HCT116 (cell line): ENCODE measurements at regions not wholly inside any gene's neighbourhood (a gene's known extent, or its start where the extent isn't known, plus 50 kb on each side); places are given as distances from the start of the nearest gene placed in this dataset.

Experiments used
- ATAC-seq: fragments of 200-7000 bp; cut with Tn5 transposase; 2 replicates; pipeline ENCODE4 v1.9.1; 2020; ENCODE audit warnings: mild to moderate bottlenecking, moderate library complexity
- BruUV-seq: library from RNA; stranded (reverse); fragments of 400-500 nt; replicated peaks from 2 replicates; lab custom pipeline; 2021; lab: Mats Ljungman, UMichigan
- CTCF ChIA-PET: fragments of 300-600 bp; sonication (Branson Sonifier 250); formaldehyde crosslinking; loops from one replicate; lab custom pipeline; 2021; ENCODE audit warnings: antibody characterized with exemption; lab: Charles Lee
- POLR2A ChIA-PET: fragments of 300-600, 350-600 bp; sonication (Branson Sonifier 250); formaldehyde crosslinking; loops from one replicate; lab custom pipeline; 2021; ENCODE audit warnings: antibody characterized with exemption; lab: Charles Lee
- RAD21 ChIA-PET, 2 experiments: fragments of 300-600 bp; sonication (Branson Sonifier 250); formaldehyde crosslinking; loops; one replicate each; lab custom pipeline; 2023; ENCODE audit warnings: low total read pairs in 2 of 2; ENCODE audit not compliant: uncharacterized antibody in 2 of 2, unreplicated experiment in 2 of 2, low non-redundant PET in 1 of 2; lab: Charles Lee
- DNase-seq: peaks from one replicate; pipeline ENCODE4 v3.0.0-alpha.2; 2010; ENCODE audit warnings: low read depth, low spot score
- H2AFZ ChIP-seq: fragments of 200-600 bp; shearing (Covaris generic), sonication (generic); 2 replicates; pipeline ENCODE4 v1.6.1; 2017; ENCODE audit warnings: low read depth, mixed run types, mixed read lengths, antibody characterized with exemption, low read length; ENCODE audit not compliant: poor library complexity, severe bottlenecking
- H3K27ac ChIP-seq: 2 replicates; pipeline ENCODE4 v1.5.1; 2012; ENCODE audit warnings: low read depth, low read length
- H3K27me3 ChIP-seq: fragments of 200-600 bp; sonication (generic); 2 replicates; pipeline ENCODE4 v1.6.1; 2016; ENCODE audit warnings: mixed run types, low read length, mixed read lengths; ENCODE audit not compliant: insufficient read depth
- H3K36me3 ChIP-seq, 2 experiments: fragments of 200-500 bp in 1 of 2; fragments of 200-600 bp in 1 of 2; sonication (Bioruptor generic) in 1 of 2; sonication (generic) in 1 of 2; 2 replicates each; pipeline versions ENCODE4 v1.5.1 to v1.6.1; 2014 to 2016; ENCODE audit warnings: low read length in 2 of 2, inconsistent platforms in 1 of 2, mixed read lengths in 1 of 2, mixed run types in 1 of 2; ENCODE audit not compliant: insufficient read depth in 2 of 2, control insufficient read depth in 1 of 2
- H3K4me1 ChIP-seq, 2 experiments: fragments of 200-600 bp in 1 of 2; sonication (generic) in 1 of 2; 2 replicates each; pipeline versions ENCODE4 v1.5.1 to v1.6.1; 2012 to 2017; ENCODE audit warnings: low read length in 2 of 2, inconsistent platforms in 1 of 2, mild to moderate bottlenecking in 1 of 2, mixed read lengths in 1 of 2, mixed run types in 1 of 2, moderate library complexity in 1 of 2; ENCODE audit not compliant: insufficient read depth in 2 of 2, control insufficient read depth in 1 of 2
- H3K4me2 ChIP-seq: fragments of 200-600 bp; sonication (generic); 2 replicates; pipeline ENCODE4 v1.6.1; 2017; ENCODE audit warnings: mixed run types, low read length, mixed read lengths
- H3K4me3 ChIP-seq, 2 experiments: fragments of 200-600 bp in 1 of 2; sonication (generic) in 1 of 2; replicated peaks in 1 of 2; 2 replicates each; pipeline ENCODE4 v1.5.1; 2011 to 2016; ENCODE audit warnings: low read length in 2 of 2, control low read depth in 1 of 2, low read depth in 1 of 2, mild to moderate bottlenecking in 1 of 2, mixed read lengths in 1 of 2, mixed run types in 1 of 2
- H3K79me2 ChIP-seq: fragments of 200-600 bp; sonication (generic); 2 replicates; pipeline ENCODE4 v1.6.1; 2017; ENCODE audit warnings: mild to moderate bottlenecking, mixed run types, low read length, moderate library complexity, mixed read lengths; ENCODE audit not compliant: insufficient read depth
- H3K9ac ChIP-seq: fragments of 200-600 bp; sonication (generic); 2 replicates; pipeline ENCODE4 v1.6.1; 2016; ENCODE audit warnings: low read length, mixed read lengths
- H3K9me2 ChIP-seq: fragments of 200-600 bp; sonication (generic), shearing (Covaris generic); 2 replicates; pipeline ENCODE4 v1.6.1; 2017; ENCODE audit warnings: mixed run types, mild to moderate bottlenecking, moderate library complexity; ENCODE audit not compliant: insufficient read depth
- H3K9me3 ChIP-seq, 2 experiments: fragments of 200-500 bp in 1 of 2; fragments of 200-600 bp in 1 of 2; sonication (Bioruptor generic) in 1 of 2; sonication (generic) in 1 of 2; 2 replicates each; pipeline ENCODE4 v1.6.1; 2014 to 2017; ENCODE audit warnings: low read length in 2 of 2, mixed read lengths in 2 of 2, inconsistent platforms in 1 of 2, low read depth in 1 of 2, mild to moderate bottlenecking in 1 of 2, mixed run types in 1 of 2, moderate library complexity in 1 of 2; ENCODE audit not compliant: control insufficient read depth in 1 of 2, insufficient read depth in 1 of 2
- H4K20me1 ChIP-seq: fragments of 200-600 bp; sonication (generic), shearing (Covaris generic); 2 replicates; pipeline ENCODE4 v1.6.1; 2017; ENCODE audit warnings: mixed run types, mild to moderate bottlenecking, moderate library complexity; ENCODE audit not compliant: insufficient read depth
- EGR1 ChIP-seq: IDR thresholded peaks from 2 replicates; pipeline ENCODE4 v1.6.1; 2012; ENCODE audit warnings: low read depth
- ELF1 ChIP-seq: IDR thresholded peaks from 2 replicates; pipeline ENCODE4 v1.6.1; 2012; ENCODE audit warnings: low read depth, borderline replicate concordance
- FOSL1 ChIP-seq: IDR thresholded peaks from 2 replicates; pipeline ENCODE4 v1.6.1; 2012; ENCODE audit warnings: low read depth
- RAD21 ChIP-seq: IDR thresholded peaks from 2 replicates; pipeline ENCODE4 v1.6.1; 2012; ENCODE audit warnings: low read depth, mild to moderate bottlenecking
- SIN3A ChIP-seq: IDR thresholded peaks from 2 replicates; pipeline ENCODE4 v1.6.1; 2012; ENCODE audit warnings: low read depth
- TCF7L2 ChIP-seq: IDR thresholded peaks from 2 replicates; pipeline ENCODE4 v1.7.0; 2011; ENCODE audit warnings: borderline replicate concordance, inconsistent platforms; ENCODE audit not compliant: insufficient read depth, insufficient read length; ENCODE audit errors: extremely low read depth
- YY1 ChIP-seq: IDR thresholded peaks from 2 replicates; pipeline ENCODE4 v1.6.1; 2011; ENCODE audit warnings: low read length, low read depth, moderate library complexity, mild to moderate bottlenecking; ENCODE audit not compliant: insufficient replicate concordance; ENCODE audit errors: extremely low read depth
- intact Hi-C: fragments of 100-400 bp; cut with micrococcal nuclease; formaldehyde crosslinking; loops from 2 replicates; pipeline ENCODE4 v1.10.0; 2022
- TF ChIP-seq, protein P1 (sequence below): IDR thresholded peaks from 2 replicates; pipeline ENCODE4 v1.6.1; 2012; ENCODE audit warnings: low read depth
- TF ChIP-seq, protein P2 (sequence below), 3 experiments: fragments of 200-600 bp in 1 of 3; sonication (generic) in 1 of 3; IDR thresholded peaks in 2 of 3; conservative IDR thresholded peaks in 1 of 3; 2 replicates each; pipeline ENCODE4 v1.5.1; 2012 to 2017; ENCODE audit warnings: low read depth in 2 of 3, low read length in 2 of 3, antibody characterized with exemption in 1 of 3, borderline replicate concordance in 1 of 3, control low read depth in 1 of 3, mild to moderate bottlenecking in 1 of 3, mixed read lengths in 1 of 3, mixed run types in 1 of 3, moderate library complexity in 1 of 3; ENCODE audit not compliant: insufficient read depth in 1 of 3
- TF ChIP-seq, protein P3 (sequence below): IDR thresholded peaks from 2 replicates; pipeline ENCODE4 v1.6.1; 2011; ENCODE audit warnings: mild to moderate bottlenecking, low read length, moderate library complexity; ENCODE audit not compliant: insufficient replicate concordance; ENCODE audit errors: extremely low read depth

DNA sequence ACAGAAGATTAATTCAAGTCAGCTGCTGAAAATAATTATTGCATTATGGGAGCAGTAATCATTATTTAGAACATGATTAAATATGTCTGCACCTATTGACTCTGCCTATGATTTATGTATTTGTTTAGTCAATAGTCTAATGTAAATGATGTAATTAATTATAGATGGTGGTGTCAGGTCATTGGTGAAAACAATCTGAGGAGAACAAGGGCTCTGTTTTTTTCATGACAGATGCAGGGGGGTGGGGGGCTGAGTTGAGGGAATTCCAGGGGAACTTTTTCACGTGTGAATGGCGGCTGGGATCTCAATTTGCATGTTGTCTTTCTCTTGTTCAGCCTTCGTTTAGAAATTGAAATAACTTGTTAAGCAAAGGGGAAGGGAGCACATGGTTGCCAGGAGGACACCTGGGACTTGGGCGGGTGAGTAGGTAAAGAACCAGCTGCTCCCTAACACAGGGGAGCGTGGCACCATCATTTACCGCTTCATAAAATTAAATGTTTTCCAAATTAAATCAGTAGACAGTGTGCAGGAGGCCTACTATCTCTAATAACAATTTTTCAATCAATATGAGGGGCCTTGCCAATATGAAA is 65.4 kb downstream of the NKX6-1 start:
- no peak for ATAC-seq
- H3K27ac ChIP-seq: no peak overlapping the region
- DNase-seq: no peak
- H3K4me3 ChIP-seq: no peak overlapping the region
- no peaks in the 10 kb centered on the region for H3K79me2 ChIP-seq
- RAD21 ChIA-PET: no interaction called here
- no peaks in the 10 kb centered on the region for H3K9me3 ChIP-seq
- BruUV-seq: no TSS peak
- CTCF ChIA-PET: interaction anchor here (1.0 kb wide), 1 partner anchor 18 kb away, joined by 4 read pairs; no protein-coding TSS in a partner anchor
- H3K9ac ChIP-seq: no peak overlapping the region
- POLR2A ChIA-PET: no interaction called here
- no peaks in the 10 kb centered on the region for H3K36me3 ChIP-seq
- no peak overlapping the region for H3K4me2 ChIP-seq
- no peak for TF ChIP-seq TCF7L2
- no peak for TF ChIP-seq RAD21
- TF ChIP-seq YY1: no peak
- H3K9me2 ChIP-seq: no peaks in the 10 kb centered on the region
- H3K4me1 ChIP-seq: no peaks in the 10 kb centered on the region
- H2AFZ ChIP-seq: no peak overlapping the region
- H4K20me1 ChIP-seq: no peaks in the 10 kb centered on the region
- intact Hi-C loops: no loop called here
- H3K27me3 ChIP-seq: no peaks in the 10 kb centered on the region

DNA sequence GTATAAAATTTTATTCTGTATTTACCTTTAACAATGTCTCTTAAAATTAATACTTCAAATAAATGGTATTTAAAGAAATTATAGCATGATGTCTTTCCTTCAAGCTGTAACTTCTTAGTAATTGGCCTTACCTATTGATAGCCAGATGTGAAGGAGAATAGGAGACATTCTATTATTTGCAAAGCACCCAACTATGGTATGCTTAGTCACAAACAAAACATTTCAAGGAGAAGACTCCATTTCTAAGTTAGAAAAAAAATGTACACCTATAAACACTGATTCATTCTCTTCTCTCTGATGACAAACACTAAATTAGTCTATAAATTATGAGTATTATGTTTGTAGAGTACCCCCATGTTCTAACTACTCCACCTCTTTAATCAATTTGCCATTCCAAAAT is 66.4 kb downstream of the NKX6-1 start:
- Histone ChIP-seq H3K27me3 (no peaks in the 10 kb centered on the region), H4K20me1 (no peaks in the 10 kb centered on the region), H3K9ac (no peak overlapping the region), H3K4me1 (no peaks in the 10 kb centered on the region), H3K4me2 (no peak overlapping the region), H3K79me2 (no peaks in the 10 kb centered on the region), H2AFZ (no peak overlapping the region), H3K4me3 (no peak overlapping the region), H3K36me3 (no peaks in the 10 kb centered on the region), H3K9me3 (no peaks in the 10 kb centered on the region), H3K27ac (no peak overlapping the region), H3K9me2 (no peaks in the 10 kb centered on the region)
- no peak for DNase-seq
- intact Hi-C loops: no loop called here
- CTCF ChIA-PET: interaction anchor here (1.0 kb wide), 1 partner anchor 19 kb away, joined by 3 read pairs; no protein-coding TSS in a partner anchor
- no TSS peak for BruUV-seq
- no peak for ATAC-seq
- POLR2A ChIA-PET: no interaction called here
- RAD21 ChIA-PET: no interaction called here
- TF ChIP-seq RAD21 (no peak), TCF7L2 (no peak), EGR1 (no peak), ELF1 (no peak), SIN3A (no peak), FOSL1 (no peak)
- TF ChIP-seq, protein P1, sequence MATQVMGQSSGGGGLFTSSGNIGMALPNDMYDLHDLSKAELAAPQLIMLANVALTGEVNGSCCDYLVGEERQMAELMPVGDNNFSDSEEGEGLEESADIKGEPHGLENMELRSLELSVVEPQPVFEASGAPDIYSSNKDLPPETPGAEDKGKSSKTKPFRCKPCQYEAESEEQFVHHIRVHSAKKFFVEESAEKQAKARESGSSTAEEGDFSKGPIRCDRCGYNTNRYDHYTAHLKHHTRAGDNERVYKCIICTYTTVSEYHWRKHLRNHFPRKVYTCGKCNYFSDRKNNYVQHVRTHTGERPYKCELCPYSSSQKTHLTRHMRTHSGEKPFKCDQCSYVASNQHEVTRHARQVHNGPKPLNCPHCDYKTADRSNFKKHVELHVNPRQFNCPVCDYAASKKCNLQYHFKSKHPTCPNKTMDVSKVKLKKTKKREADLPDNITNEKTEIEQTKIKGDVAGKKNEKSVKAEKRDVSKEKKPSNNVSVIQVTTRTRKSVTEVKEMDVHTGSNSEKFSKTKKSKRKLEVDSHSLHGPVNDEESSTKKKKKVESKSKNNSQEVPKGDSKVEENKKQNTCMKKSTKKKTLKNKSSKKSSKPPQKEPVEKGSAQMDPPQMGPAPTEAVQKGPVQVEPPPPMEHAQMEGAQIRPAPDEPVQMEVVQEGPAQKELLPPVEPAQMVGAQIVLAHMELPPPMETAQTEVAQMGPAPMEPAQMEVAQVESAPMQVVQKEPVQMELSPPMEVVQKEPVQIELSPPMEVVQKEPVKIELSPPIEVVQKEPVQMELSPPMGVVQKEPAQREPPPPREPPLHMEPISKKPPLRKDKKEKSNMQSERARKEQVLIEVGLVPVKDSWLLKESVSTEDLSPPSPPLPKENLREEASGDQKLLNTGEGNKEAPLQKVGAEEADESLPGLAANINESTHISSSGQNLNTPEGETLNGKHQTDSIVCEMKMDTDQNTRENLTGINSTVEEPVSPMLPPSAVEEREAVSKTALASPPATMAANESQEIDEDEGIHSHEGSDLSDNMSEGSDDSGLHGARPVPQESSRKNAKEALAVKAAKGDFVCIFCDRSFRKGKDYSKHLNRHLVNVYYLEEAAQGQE: no peak
- TF ChIP-seq, protein P2, sequence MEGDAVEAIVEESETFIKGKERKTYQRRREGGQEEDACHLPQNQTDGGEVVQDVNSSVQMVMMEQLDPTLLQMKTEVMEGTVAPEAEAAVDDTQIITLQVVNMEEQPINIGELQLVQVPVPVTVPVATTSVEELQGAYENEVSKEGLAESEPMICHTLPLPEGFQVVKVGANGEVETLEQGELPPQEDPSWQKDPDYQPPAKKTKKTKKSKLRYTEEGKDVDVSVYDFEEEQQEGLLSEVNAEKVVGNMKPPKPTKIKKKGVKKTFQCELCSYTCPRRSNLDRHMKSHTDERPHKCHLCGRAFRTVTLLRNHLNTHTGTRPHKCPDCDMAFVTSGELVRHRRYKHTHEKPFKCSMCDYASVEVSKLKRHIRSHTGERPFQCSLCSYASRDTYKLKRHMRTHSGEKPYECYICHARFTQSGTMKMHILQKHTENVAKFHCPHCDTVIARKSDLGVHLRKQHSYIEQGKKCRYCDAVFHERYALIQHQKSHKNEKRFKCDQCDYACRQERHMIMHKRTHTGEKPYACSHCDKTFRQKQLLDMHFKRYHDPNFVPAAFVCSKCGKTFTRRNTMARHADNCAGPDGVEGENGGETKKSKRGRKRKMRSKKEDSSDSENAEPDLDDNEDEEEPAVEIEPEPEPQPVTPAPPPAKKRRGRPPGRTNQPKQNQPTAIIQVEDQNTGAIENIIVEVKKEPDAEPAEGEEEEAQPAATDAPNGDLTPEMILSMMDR (IDR thresholded peaks at IDR 0.05 in 2 of 3, conservative IDR thresholded peaks at IDR 0.05 in 1 of 3; ENCODE audit: borderline replicate concordance in 1 of 3, insufficient read depth in 1 of 3, low read depth in 2 of 3, low read length in 2 of 3): no peak
- TF ChIP-seq, protein P3, sequence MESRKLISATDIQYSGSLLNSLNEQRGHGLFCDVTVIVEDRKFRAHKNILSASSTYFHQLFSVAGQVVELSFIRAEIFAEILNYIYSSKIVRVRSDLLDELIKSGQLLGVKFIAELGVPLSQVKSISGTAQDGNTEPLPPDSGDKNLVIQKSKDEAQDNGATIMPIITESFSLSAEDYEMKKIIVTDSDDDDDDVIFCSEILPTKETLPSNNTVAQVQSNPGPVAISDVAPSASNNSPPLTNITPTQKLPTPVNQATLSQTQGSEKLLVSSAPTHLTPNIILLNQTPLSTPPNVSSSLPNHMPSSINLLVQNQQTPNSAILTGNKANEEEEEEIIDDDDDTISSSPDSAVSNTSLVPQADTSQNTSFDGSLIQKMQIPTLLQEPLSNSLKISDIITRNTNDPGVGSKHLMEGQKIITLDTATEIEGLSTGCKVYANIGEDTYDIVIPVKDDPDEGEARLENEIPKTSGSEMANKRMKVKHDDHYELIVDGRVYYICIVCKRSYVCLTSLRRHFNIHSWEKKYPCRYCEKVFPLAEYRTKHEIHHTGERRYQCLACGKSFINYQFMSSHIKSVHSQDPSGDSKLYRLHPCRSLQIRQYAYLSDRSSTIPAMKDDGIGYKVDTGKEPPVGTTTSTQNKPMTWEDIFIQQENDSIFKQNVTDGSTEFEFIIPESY: no peak
